ENCODE measurements at regions not wholly inside any gene's neighbourhood (a gene's known extent, or its start where the extent isn't known, plus 50 kb on each side); places are given as distances from the start of the nearest gene placed in this dataset.
"Not testable (repeated sequence)": the region's sequence is repeated elsewhere in the genome, so short reads cannot be mapped to it uniquely, and the experiment has no call there.

- DNase-seq = no peak
These were observed 213.1 kb upstream of the NECTIN3 start for GRCh38 chr3:110858549-110858948.

GRCh38 chr3:110859336-110859735, 212.3 kb upstream of the NECTIN3 start:
- no peak for DNase-seq

- no peak for DNase-seq
These were observed 211.6 kb upstream of the NECTIN3 start for GRCh38 chr3:110859993-110860392.

GRCh38 chr3:110865934-110866333, 205.7 kb upstream of the NECTIN3 start:
- no peak for DNase-seq

- DNase-seq = no peak
These were observed 203.5 kb upstream of the NECTIN3 start for GRCh38 chr3:110868106-110868505.

GRCh38 chr3:110869736-110870135, 201.9 kb upstream of the NECTIN3 start:
- no peak for DNase-seq

- DNase-seq = no peak
These were observed 199.7 kb upstream of the NECTIN3 start for GRCh38 chr3:110871869-110872268.

GRCh38 chr3:110878692-110879091, 192.9 kb upstream of the NECTIN3 start:
- no peak for DNase-seq

- no peak for DNase-seq
These were observed 190.5 kb upstream of the NECTIN3 start for GRCh38 chr3:110881069-110881468.

GRCh38 chr3:110886222-110886893, 185.3 kb upstream of the NECTIN3 start:
- DNase-seq = no peak

- no peak for DNase-seq
These were observed 184.4 kb upstream of the NECTIN3 start for GRCh38 chr3:110887176-110887575.

- DNase-seq = not testable (repeated sequence)
These were observed 182.8 kb upstream of the NECTIN3 start for GRCh38 chr3:110888625-110889375.

GRCh38 chr3:110889376-110889699, 182.3 kb upstream of the NECTIN3 start:
- DNase-seq = not testable (repeated sequence)

- no peak for DNase-seq
These were observed 177.0 kb upstream of the NECTIN3 start for GRCh38 chr3:110894574-110894973.

GRCh38 chr3:110895054-110895453, 176.6 kb upstream of the NECTIN3 start:
- DNase-seq = no peak

- DNase-seq = no peak
These were observed 174.6 kb upstream of the NECTIN3 start for GRCh38 chr3:110897046-110897445.

GRCh38 chr3:110900576-110900975, 171.0 kb upstream of the NECTIN3 start:
- DNase-seq = no peak

- DNase-seq = no peak
These were observed 170.1 kb upstream of the NECTIN3 start for GRCh38 chr3:110901536-110901935.

GRCh38 chr3:110902453-110903085, 169.0 kb upstream of the NECTIN3 start:
- DNase-seq = no peak

GRCh38 chr3:110903771-110904519, 167.7 kb upstream of the NECTIN3 start:
- DNase-seq = no peak

- no peak for DNase-seq
These were observed 167.1 kb upstream of the NECTIN3 start for GRCh38 chr3:110904520-110904890.

GRCh38 chr3:110905121-110905520, 166.5 kb upstream of the NECTIN3 start:
- DNase-seq = no peak

GRCh38 chr3:110909839-110910238, 161.8 kb upstream of the NECTIN3 start:
- no peak for DNase-seq
